ENCODE measurements at regions not wholly inside any gene's neighbourhood (a gene's known extent, or its start where the extent isn't known, plus 50 kb on each side); places are given as distances from the start of the nearest gene placed in this dataset.

DNA sequence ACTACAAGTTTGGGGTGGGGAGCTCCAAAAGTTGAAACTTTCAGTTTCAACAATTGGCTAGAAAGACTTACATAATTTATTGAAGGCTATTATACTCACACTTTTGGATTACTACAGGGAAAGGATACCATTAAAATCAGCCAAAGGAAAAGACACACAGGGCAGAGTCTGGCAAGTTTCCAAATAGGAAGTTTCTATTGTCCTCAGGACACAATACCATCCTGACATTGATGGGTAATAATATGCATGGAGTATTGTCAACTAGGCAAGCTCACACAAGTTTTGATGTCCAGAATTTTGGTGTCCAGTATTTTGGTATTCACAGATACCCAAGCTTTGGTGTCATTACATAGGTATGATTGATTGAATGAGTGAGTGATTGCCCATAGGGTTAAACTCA lies 872.6 kb upstream of the SORCS1 start:
- no peak for TF ChIP-seq TCF7L2 (IDR thresholded peaks at IDR 0.05; ENCODE audit: low read depth, low read length)
- no peak for TF ChIP-seq SIN3A (IDR thresholded peaks at IDR 0.05; ENCODE audit: borderline replicate concordance, insufficient read depth, low read depth, low read length)
- TF ChIP-seq REST (IDR thresholded peaks at IDR 0.05; ENCODE audit: insufficient read depth in 1 of 2, low read depth in 2 of 2, low read length in 1 of 2): no peak
- TF ChIP-seq, protein P1, sequence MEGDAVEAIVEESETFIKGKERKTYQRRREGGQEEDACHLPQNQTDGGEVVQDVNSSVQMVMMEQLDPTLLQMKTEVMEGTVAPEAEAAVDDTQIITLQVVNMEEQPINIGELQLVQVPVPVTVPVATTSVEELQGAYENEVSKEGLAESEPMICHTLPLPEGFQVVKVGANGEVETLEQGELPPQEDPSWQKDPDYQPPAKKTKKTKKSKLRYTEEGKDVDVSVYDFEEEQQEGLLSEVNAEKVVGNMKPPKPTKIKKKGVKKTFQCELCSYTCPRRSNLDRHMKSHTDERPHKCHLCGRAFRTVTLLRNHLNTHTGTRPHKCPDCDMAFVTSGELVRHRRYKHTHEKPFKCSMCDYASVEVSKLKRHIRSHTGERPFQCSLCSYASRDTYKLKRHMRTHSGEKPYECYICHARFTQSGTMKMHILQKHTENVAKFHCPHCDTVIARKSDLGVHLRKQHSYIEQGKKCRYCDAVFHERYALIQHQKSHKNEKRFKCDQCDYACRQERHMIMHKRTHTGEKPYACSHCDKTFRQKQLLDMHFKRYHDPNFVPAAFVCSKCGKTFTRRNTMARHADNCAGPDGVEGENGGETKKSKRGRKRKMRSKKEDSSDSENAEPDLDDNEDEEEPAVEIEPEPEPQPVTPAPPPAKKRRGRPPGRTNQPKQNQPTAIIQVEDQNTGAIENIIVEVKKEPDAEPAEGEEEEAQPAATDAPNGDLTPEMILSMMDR (IDR thresholded peaks at IDR 0.05): no peak
- DNase-seq (ENCODE audit: low read depth, low spot score) (no peak), ATAC-seq (no peak)
- no TSS peak for BruUV-seq (replicated peaks)
- H3K36me3 ChIP-seq (ENCODE audit: control insufficient read depth, insufficient read depth, low read length): no peaks in the 10 kb centered on the region
- no peaks in the 10 kb centered on the region for H3K9me3 ChIP-seq (ENCODE audit: control insufficient read depth, insufficient read depth, low read depth, low read length)
- in situ Hi-C loops (cut with HindIII; ENCODE audit: low pct_unique_long_range_greater_than_20kb, low sequenced_read_pairs): no loop called here
- H3K27me3 ChIP-seq (ENCODE audit: control insufficient read depth, insufficient read depth, low read length): no peaks in the 10 kb centered on the region
- ChIA-PET CTCF (no interaction called here), POLR2A (no interaction called here)
- no peaks in the 10 kb centered on the region for H3K4me1 ChIP-seq (ENCODE audit: control insufficient read depth, insufficient read depth, low read length)
- H3K4me3 ChIP-seq (ENCODE audit: low read depth in 2 of 2, low read length in 2 of 2): no peak overlapping the region
- intact Hi-C loops (cut with micrococcal nuclease; ENCODE audit: unreplicated experiment): no loop called here
- H3K27ac ChIP-seq (ENCODE audit: low read length): no peak overlapping the region

DNA sequence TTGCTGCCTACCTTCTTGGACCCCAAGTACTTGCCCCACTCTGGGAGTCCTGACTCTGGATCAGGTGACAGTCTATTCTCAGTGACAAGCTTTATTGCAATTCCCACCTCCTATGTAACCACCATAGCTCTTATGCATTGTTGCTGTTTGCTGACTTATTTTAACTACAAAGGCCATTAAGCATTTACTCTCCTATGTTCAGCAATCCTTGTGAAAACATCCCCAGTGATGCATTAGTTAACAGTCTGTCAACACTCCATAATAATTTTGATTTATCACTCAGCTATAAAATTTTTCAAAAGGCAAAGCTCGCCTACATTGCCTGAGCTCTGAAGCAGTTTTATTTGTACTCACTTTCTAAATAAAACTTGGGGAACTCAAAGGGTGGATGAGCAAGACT lies 871.8 kb upstream of the SORCS1 start:
- Histone ChIP-seq H3K27ac (ENCODE audit: low read length) (no peak overlapping the region), H3K4me1 (ENCODE audit: control insufficient read depth, insufficient read depth, low read length) (no peaks in the 10 kb centered on the region), H3K36me3 (ENCODE audit: control insufficient read depth, insufficient read depth, low read length) (no peaks in the 10 kb centered on the region), H3K9me3 (ENCODE audit: control insufficient read depth, insufficient read depth, low read depth, low read length) (no peaks in the 10 kb centered on the region), H3K27me3 (ENCODE audit: control insufficient read depth, insufficient read depth, low read length) (no peaks in the 10 kb centered on the region), H3K4me3 (ENCODE audit: low read depth in 2 of 2, low read length in 2 of 2) (no peak overlapping the region)
- ChIA-PET CTCF (no interaction called here), POLR2A (no interaction called here)
- intact Hi-C loops (cut with micrococcal nuclease; ENCODE audit: unreplicated experiment) (no loop called here), in situ Hi-C loops (cut with HindIII; ENCODE audit: low pct_unique_long_range_greater_than_20kb, low sequenced_read_pairs) (no loop called here)
- no TSS peak for BruUV-seq (replicated peaks)
- DNase-seq (ENCODE audit: low read depth, low spot score) (no peak), ATAC-seq (no peak)
- TF ChIP-seq, protein P1 (IDR thresholded peaks at IDR 0.05): no peak

DNA sequence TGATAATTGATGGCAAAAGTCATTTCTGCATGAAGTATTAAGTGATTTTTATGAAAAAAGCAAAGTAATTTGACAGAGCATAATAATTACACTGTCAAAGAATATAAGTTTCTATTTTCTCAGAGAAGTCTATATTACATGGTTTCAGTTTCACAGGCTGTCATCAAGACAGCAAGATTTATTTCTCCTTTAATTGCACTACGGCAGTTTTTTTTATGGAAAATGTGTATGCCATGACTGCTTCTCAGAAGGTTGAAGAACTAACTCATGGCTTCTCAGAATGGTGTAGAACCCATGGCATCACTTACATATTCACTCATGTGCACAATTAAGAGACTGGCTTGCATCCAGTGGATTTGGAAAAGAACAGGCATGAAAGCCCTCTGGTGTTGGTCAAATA lies 870.3 kb upstream of the SORCS1 start:
- no peaks in the 10 kb centered on the region for H3K27me3 ChIP-seq (ENCODE audit: control insufficient read depth, insufficient read depth, low read length)
- DNase-seq (ENCODE audit: low read depth, low spot score) (no peak), ATAC-seq (no peak)
- no peak overlapping the region for H3K4me3 ChIP-seq (ENCODE audit: low read depth in 2 of 2, low read length in 2 of 2)
- no peak overlapping the region for H3K27ac ChIP-seq (ENCODE audit: low read length)
- no peaks in the 10 kb centered on the region for H3K4me1 ChIP-seq (ENCODE audit: control insufficient read depth, insufficient read depth, low read length)
- BruUV-seq (replicated peaks): no TSS peak
- in situ Hi-C loops (cut with HindIII; ENCODE audit: low pct_unique_long_range_greater_than_20kb, low sequenced_read_pairs) (no loop called here), intact Hi-C loops (cut with micrococcal nuclease; ENCODE audit: unreplicated experiment) (no loop called here)
- no peaks in the 10 kb centered on the region for H3K36me3 ChIP-seq (ENCODE audit: control insufficient read depth, insufficient read depth, low read length)
- ChIA-PET CTCF (no interaction called here), POLR2A (no interaction called here)
- TF ChIP-seq REST (IDR thresholded peaks at IDR 0.05; ENCODE audit: insufficient read depth in 1 of 2, low read depth in 2 of 2, low read length in 1 of 2) (no peak), POLR2AphosphoS5 (IDR thresholded peaks at IDR 0.05; ENCODE audit: low read depth, low read length) (no peak), SIN3A (IDR thresholded peaks at IDR 0.05; ENCODE audit: borderline replicate concordance, insufficient read depth, low read depth, low read length) (no peak), TCF7L2 (IDR thresholded peaks at IDR 0.05; ENCODE audit: low read depth, low read length) (no peak)
- TF ChIP-seq, protein P1 (IDR thresholded peaks at IDR 0.05): no peak
- no peaks in the 10 kb centered on the region for H3K9me3 ChIP-seq (ENCODE audit: control insufficient read depth, insufficient read depth, low read depth, low read length)

Data from Panc1 (cell line).